ENCODE measurements at regions not wholly inside any gene's neighbourhood (a gene's known extent, or its start where the extent isn't known, plus 50 kb on each side); places are given as distances from the start of the nearest gene placed in this dataset.
"Not testable (repeated sequence)": the region's sequence is repeated elsewhere in the genome, so short reads cannot be mapped to it uniquely, and the experiment has no call there.

DNA sequence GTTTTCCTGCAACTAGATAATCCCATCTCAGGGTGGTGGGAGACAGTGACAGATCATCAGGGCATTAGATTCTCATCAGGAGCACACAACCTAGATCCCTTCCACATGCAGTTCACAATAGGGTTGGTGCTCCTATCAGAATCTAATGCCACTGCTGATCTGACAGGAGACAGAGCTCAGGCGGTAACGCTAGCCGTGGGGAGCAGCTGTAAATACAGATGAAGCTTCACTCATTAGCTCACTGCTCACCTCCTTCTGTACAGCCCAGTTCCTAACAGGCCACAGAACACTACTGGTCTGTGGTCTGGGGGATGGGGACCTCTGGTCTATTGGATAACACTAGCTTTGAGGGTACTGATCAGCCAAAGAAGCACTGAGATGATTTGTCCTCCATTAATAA lies 66.6 kb upstream of the ZNF195 start:
- ATAC-seq; H3K27ac ChIP-seq (ENCODE audit: extremely low read length, insufficient read depth, low read length); H3K4me3 ChIP-seq (replicated peaks in 1 of 3; ENCODE audit: insufficient read depth in 1 of 3, low read depth in 2 of 3, low read length in 3 of 3); H3K4me2 ChIP-seq (ENCODE audit: low read depth, low read length); intact Hi-C loops (cut with micrococcal nuclease; ENCODE audit: unreplicated experiment); FAIRE-seq; POLR2A ChIA-PET; H2AFZ ChIP-seq (ENCODE audit: low read length); H4K20me1 ChIP-seq (ENCODE audit: insufficient read depth, low read length); in situ Hi-C loops (cut with HindIII; ENCODE audit: extremely low pct_ligation_motif_present, low pct_unique_long_range_greater_than_20kb); DNase-seq (ENCODE audit: low spot score); H3K36me3 ChIP-seq (replicated peaks in 1 of 2; ENCODE audit: control insufficient read depth in 1 of 2, insufficient read depth in 2 of 2, low read length in 2 of 2); H3K79me2 ChIP-seq (ENCODE audit: insufficient read depth, low read length); H3K27me3 ChIP-seq (ENCODE audit: control insufficient read depth in 1 of 2, insufficient read depth in 2 of 2, low read length in 2 of 2); H3K9ac ChIP-seq (ENCODE audit: insufficient read depth, low read depth, low read length); H3K4me1 ChIP-seq (ENCODE audit: insufficient read depth, low read length); H3K9me3 ChIP-seq (ENCODE audit: low read length); BruUV-seq (replicated peaks); CTCF ChIA-PET (ENCODE audit: low intra/inter-chr PET ratio, low total read pairs): not testable (repeated sequence)
- no CpG with 5 or more reads among the region's 3 CpGs for WGBS (ENCODE audit: low lambda C conversion rate)

DNA sequence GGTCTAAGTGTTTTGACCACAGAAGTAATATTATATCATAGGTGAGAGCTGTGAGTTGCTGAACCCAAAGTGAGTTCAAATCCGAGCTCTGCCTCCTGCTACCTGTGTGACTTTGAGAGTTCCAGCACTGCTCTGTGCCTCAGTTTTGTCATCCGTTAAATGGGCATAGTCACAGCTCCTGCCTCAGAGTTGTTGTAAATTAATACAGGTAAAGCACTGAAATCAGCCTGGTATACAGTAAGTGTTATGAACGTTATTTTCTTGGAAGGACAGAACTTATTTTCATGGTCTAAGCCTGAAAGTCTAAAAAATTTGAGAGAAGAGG lies 65.4 kb upstream of the ZNF195 start:
- intact Hi-C loops (cut with micrococcal nuclease; ENCODE audit: unreplicated experiment); H3K27me3 ChIP-seq (ENCODE audit: control insufficient read depth in 1 of 2, insufficient read depth in 2 of 2, low read length in 2 of 2); in situ Hi-C loops (cut with HindIII; ENCODE audit: extremely low pct_ligation_motif_present, low pct_unique_long_range_greater_than_20kb); H3K79me2 ChIP-seq (ENCODE audit: insufficient read depth, low read length); H3K36me3 ChIP-seq (replicated peaks in 1 of 2; ENCODE audit: control insufficient read depth in 1 of 2, insufficient read depth in 2 of 2, low read length in 2 of 2); H2AFZ ChIP-seq (ENCODE audit: low read length); H4K20me1 ChIP-seq (ENCODE audit: insufficient read depth, low read length); H3K4me1 ChIP-seq (ENCODE audit: insufficient read depth, low read length); CTCF ChIA-PET (ENCODE audit: low intra/inter-chr PET ratio, low total read pairs); H3K4me2 ChIP-seq (ENCODE audit: low read depth, low read length); POLR2A ChIA-PET; BruUV-seq (replicated peaks); H3K9ac ChIP-seq (ENCODE audit: insufficient read depth, low read depth, low read length); DNase-seq (ENCODE audit: low spot score); ATAC-seq; H3K27ac ChIP-seq (ENCODE audit: extremely low read length, insufficient read depth, low read length); H3K4me3 ChIP-seq (replicated peaks in 1 of 3; ENCODE audit: insufficient read depth in 1 of 3, low read depth in 2 of 3, low read length in 3 of 3); FAIRE-seq; H3K9me3 ChIP-seq (ENCODE audit: low read length): not testable (repeated sequence)
- WGBS (ENCODE audit: low lambda C conversion rate), result 29% methylated on average over 3 of the region's 3 CpGs
- peak; percentile 65 for TF ChIP-seq ZNF629 (CRISPR knock-in tag; conservative IDR thresholded peaks at IDR 0.05)

DNA sequence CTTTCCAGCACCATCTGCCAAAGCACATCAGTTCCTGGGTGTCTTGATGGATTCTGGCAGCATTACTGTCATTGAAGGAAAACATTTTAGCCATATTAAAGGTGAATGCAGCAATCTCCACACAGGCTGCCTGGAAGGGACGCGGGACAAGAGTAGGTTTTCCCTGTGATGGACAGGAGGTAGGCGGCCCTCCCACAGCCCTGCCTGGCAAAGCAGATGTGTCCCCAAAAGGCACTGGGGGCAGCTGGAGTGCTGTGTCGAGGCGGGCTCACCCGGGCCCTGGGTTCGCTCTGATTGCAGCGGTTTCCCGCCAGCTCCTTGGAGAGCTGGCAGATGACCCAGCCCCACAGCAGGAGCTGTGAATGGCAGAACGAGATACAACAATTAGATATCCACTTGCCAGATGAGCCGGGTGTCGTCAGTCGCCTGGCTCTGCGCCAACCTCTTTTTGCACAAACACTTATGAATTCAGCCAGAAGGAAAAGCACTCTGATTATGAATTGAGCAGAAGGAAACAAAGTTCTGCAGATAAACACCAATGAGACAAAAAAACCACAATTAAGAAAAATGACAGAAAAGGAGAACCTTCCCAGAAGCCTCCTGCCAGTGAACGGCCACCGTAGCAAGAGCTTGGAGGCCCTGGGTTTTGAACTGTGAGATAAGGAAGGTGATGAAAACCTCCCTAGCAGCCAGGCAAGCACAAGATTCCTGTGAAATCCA lies 64.9 kb upstream of the ZNF195 start:
- H2AFZ ChIP-seq (ENCODE audit: low read length); H4K20me1 ChIP-seq (ENCODE audit: insufficient read depth, low read length); H3K9ac ChIP-seq (ENCODE audit: insufficient read depth, low read depth, low read length); in situ Hi-C loops (cut with HindIII; ENCODE audit: extremely low pct_ligation_motif_present, low pct_unique_long_range_greater_than_20kb); intact Hi-C loops (cut with micrococcal nuclease; ENCODE audit: unreplicated experiment); ATAC-seq; H3K27ac ChIP-seq (ENCODE audit: extremely low read length, insufficient read depth, low read length); H3K36me3 ChIP-seq (replicated peaks in 1 of 2; ENCODE audit: control insufficient read depth in 1 of 2, insufficient read depth in 2 of 2, low read length in 2 of 2); H3K4me2 ChIP-seq (ENCODE audit: low read depth, low read length); CTCF ChIA-PET (ENCODE audit: low intra/inter-chr PET ratio, low total read pairs); FAIRE-seq; BruUV-seq (replicated peaks); H3K4me3 ChIP-seq (replicated peaks in 1 of 3; ENCODE audit: insufficient read depth in 1 of 3, low read depth in 2 of 3, low read length in 3 of 3); H3K79me2 ChIP-seq (ENCODE audit: insufficient read depth, low read length); H3K27me3 ChIP-seq (ENCODE audit: control insufficient read depth in 1 of 2, insufficient read depth in 2 of 2, low read length in 2 of 2); H3K9me3 ChIP-seq (ENCODE audit: low read length); DNase-seq (ENCODE audit: low spot score); POLR2A ChIA-PET; H3K4me1 ChIP-seq (ENCODE audit: insufficient read depth, low read length): not testable (repeated sequence)
- 27% methylated on average over 11 of the region's 16 CpGs for WGBS (ENCODE audit: low lambda C conversion rate)

All from HepG2 (cell line).